ENCODE measurements at regions not wholly inside any gene's neighbourhood (a gene's known extent, or its start where the extent isn't known, plus 50 kb on each side); places are given as distances from the start of the nearest gene placed in this dataset.

- no CpG with 5 or more reads among the region's 4 CpGs for WGBS (ENCODE audit: extremely low coverage, insufficient read length, low lambda C conversion rate)
- H3K4me3 Mint-ChIP-seq, result no peak overlapping the region
- H3K23me2 ChIP-seq (ENCODE audit: insufficient read length, low read depth, low read length, poor library complexity, severe bottlenecking), result no peaks in the 10 kb centered on the region
- H2BK5ac ChIP-seq (ENCODE audit: insufficient read length, low read length), result no peak overlapping the region
- H4K5ac ChIP-seq (ENCODE audit: insufficient read length, low read depth, low read length), result no peak overlapping the region
- H3K4me1 ChIP-seq (ENCODE audit: insufficient read depth, low read length), result no peaks in the 10 kb centered on the region
- H3K4me1 Mint-ChIP-seq, result no peaks in the 10 kb centered on the region
- H3K27me3 ChIP-seq (ENCODE audit: insufficient read depth, low read length), result no peaks in the 10 kb centered on the region
- H3K27me3 Mint-ChIP-seq (ENCODE audit: low read depth), result peaks cover 4% of the 10 kb centered on the region
- no peak overlapping the region for H4K91ac ChIP-seq (ENCODE audit: insufficient read length, low read depth, low read length)
- no peak overlapping the region for H3K23ac ChIP-seq (ENCODE audit: insufficient read length, low read depth, low read length)
- no peak for DNase-seq
- TF ChIP-seq, protein P1, sequence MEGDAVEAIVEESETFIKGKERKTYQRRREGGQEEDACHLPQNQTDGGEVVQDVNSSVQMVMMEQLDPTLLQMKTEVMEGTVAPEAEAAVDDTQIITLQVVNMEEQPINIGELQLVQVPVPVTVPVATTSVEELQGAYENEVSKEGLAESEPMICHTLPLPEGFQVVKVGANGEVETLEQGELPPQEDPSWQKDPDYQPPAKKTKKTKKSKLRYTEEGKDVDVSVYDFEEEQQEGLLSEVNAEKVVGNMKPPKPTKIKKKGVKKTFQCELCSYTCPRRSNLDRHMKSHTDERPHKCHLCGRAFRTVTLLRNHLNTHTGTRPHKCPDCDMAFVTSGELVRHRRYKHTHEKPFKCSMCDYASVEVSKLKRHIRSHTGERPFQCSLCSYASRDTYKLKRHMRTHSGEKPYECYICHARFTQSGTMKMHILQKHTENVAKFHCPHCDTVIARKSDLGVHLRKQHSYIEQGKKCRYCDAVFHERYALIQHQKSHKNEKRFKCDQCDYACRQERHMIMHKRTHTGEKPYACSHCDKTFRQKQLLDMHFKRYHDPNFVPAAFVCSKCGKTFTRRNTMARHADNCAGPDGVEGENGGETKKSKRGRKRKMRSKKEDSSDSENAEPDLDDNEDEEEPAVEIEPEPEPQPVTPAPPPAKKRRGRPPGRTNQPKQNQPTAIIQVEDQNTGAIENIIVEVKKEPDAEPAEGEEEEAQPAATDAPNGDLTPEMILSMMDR (conservative IDR thresholded peaks at IDR 0.05), result no peak
- no peaks in the 10 kb centered on the region for H3K79me1 ChIP-seq (ENCODE audit: insufficient read depth, low read depth, low read length, poor library complexity, severe bottlenecking)
- H3K9me3 Mint-ChIP-seq, result peaks cover 0 to 5% of the 10 kb centered on the region in 2 experiments; a peak in 4 of 5 replicates
- no peak overlapping the region for H2BK15ac ChIP-seq (ENCODE audit: low read depth, low read length)
- H2BK12ac ChIP-seq (ENCODE audit: insufficient read length, low read depth, low read length), result no peak overlapping the region
- no peaks in the 10 kb centered on the region for H4K20me1 ChIP-seq (ENCODE audit: control insufficient read depth, insufficient read depth, insufficient read length)
- H3K9ac ChIP-seq (ENCODE audit: extremely low read depth, insufficient read length, low read length), result no peak overlapping the region
- no peak overlapping the region for H3K18ac ChIP-seq (ENCODE audit: insufficient read length, low read depth, low read length)
- no peak overlapping the region for H3K56ac ChIP-seq (ENCODE audit: insufficient read length, low read depth, low read length)
- H3K36me3 Mint-ChIP-seq (ENCODE audit: insufficient read depth in 1 of 3, low read depth in 3 of 3), result peaks cover 0 to 4% (median 0%) of the 10 kb centered on the region in 3 experiments; a peak in 4 of 7 replicates
- no peak overlapping the region for H2AK5ac ChIP-seq (ENCODE audit: insufficient read length, low read length)
- no peak overlapping the region for H2AFZ ChIP-seq (ENCODE audit: low read length)
- H3K9me3 ChIP-seq (ENCODE audit: control insufficient read depth, low read depth, low read length), result no peaks in the 10 kb centered on the region
- H3K4me2 ChIP-seq (ENCODE audit: insufficient read depth, insufficient read length, low read length), result no peak overlapping the region
- no peak overlapping the region for H4K8ac ChIP-seq (replicated peaks; ENCODE audit: insufficient read length, low read depth, low read length)
- H3K14ac ChIP-seq (ENCODE audit: insufficient read depth, low read length), result no peak overlapping the region
- no peak overlapping the region for H3T11ph ChIP-seq (ENCODE audit: low read length)
- H3K27ac ChIP-seq (ENCODE audit: insufficient read length, low read depth, low read length), result no peak overlapping the region
- no peak overlapping the region for H2BK120ac ChIP-seq (ENCODE audit: low read depth, low read length, poor library complexity, severe bottlenecking)
- no peak overlapping the region for H2BK20ac ChIP-seq (ENCODE audit: low read depth, low read length, poor library complexity, severe bottlenecking)
- no peak overlapping the region for H3K4ac ChIP-seq (ENCODE audit: low read depth, low read length)
- H3K79me2 ChIP-seq (ENCODE audit: insufficient read depth, low read length), result no peaks in the 10 kb centered on the region
- H3K27ac Mint-ChIP-seq, result no peak overlapping the region
Observed at GRCh38 chr9:95725045-95725444, 150.4 kb upstream of the ERCC6L2 start.

All from H9 (cell line).